SK-N-SH (cell line): ENCODE measurements at regions not wholly inside any gene's neighbourhood (a gene's known extent, or its start where the extent isn't known, plus 50 kb on each side); places are given as distances from the start of the nearest gene placed in this dataset.

ENCODE experiments used
- CTCF ChIA-PET: fragments of 300-600, 350-600 bp; formaldehyde crosslinking; extraction: SDS; loops from one replicate; lab custom pipeline; 2021; lab: Yijun Ruan, JAX
- POLR2A ChIA-PET: fragments of 350-600 bp; sonication (Branson Sonifier 250); formaldehyde crosslinking; extraction: SDS; loops from one replicate; lab custom pipeline; 2020; ENCODE audit warnings: antibody characterized with exemption, inconsistent platforms; lab: Yijun Ruan, JAX
- DNase-seq: peaks from one replicate; pipeline ENCODE4 v3.0.0; 2012
- H2AFZ ChIP-seq: fragments of 200-600 bp; sonication (generic); 2 replicates; pipeline ENCODE4 v1.8.1; 2016; ENCODE audit warnings: antibody characterized with exemption, mild to moderate bottlenecking, low read depth
- H3F3A ChIP-seq: fragments of 200-600 bp; sonication (generic); replicated peaks from 2 replicates; pipeline ENCODE3; 2016; ENCODE audit warnings: antibody characterized with exemption, mild to moderate bottlenecking; ENCODE audit not compliant: insufficient read depth
- H3K27ac ChIP-seq, 2 experiments: fragments of 200-500 bp in 1 of 2; fragments of 200-600 bp in 1 of 2; sonication (Bioruptor generic) in 1 of 2; sonication (generic), shearing (Covaris generic) in 1 of 2; 2 replicates each; pipeline versions ENCODE4 v1.5.1 to v1.6.1; 2014 to 2016; ENCODE audit warnings: low read depth in 2 of 2, inconsistent platforms in 1 of 2, low read length in 1 of 2, mild to moderate bottlenecking in 1 of 2, mixed read lengths in 1 of 2
- H3K27me3 ChIP-seq: fragments of 200-600 bp; sonication (generic), shearing (Covaris generic); 2 replicates; pipeline ENCODE4 v1.6.1; 2016; ENCODE audit warnings: mixed run types; ENCODE audit not compliant: insufficient read depth
- H3K36me3 ChIP-seq, 2 experiments: fragments of 200-500 bp in 1 of 2; fragments of 200-600 bp in 1 of 2; sonication (Bioruptor generic) in 1 of 2; sonication (generic) in 1 of 2; replicated peaks in 1 of 2; 2 replicates each; pipeline versions ENCODE3 to v1.5.1; 2014 to 2016; ENCODE audit warnings: low read length in 1 of 2, mild to moderate bottlenecking in 1 of 2; ENCODE audit not compliant: insufficient read depth in 2 of 2, control insufficient read depth in 1 of 2
- H3K4me1 ChIP-seq, 2 experiments: fragments of 200-500 bp in 1 of 2; fragments of 200-600 bp in 1 of 2; sonication (Bioruptor generic) in 1 of 2; sonication (generic), shearing (Covaris generic) in 1 of 2; 2 replicates each; pipeline versions ENCODE4 v1.5.1 to v1.6.1; 2014 to 2016; ENCODE audit warnings: low read depth in 1 of 2, low read length in 1 of 2, mixed run types in 1 of 2; ENCODE audit not compliant: insufficient read depth in 2 of 2, control insufficient read depth in 1 of 2
- H3K4me2 ChIP-seq: fragments of 200-600 bp; sonication (generic), shearing (Covaris generic); 2 replicates; pipeline ENCODE4 v1.6.1; 2017; ENCODE audit warnings: mixed run types
- H3K4me3 ChIP-seq, 2 experiments: fragments of 200-500 bp in 1 of 2; fragments of 200-600 bp in 1 of 2; sonication (Bioruptor generic) in 1 of 2; sonication (generic), shearing (Covaris generic) in 1 of 2; 2 replicates each; pipeline versions ENCODE4 v1.5.1 to v1.8.1; 2014 to 2016; ENCODE audit warnings: low read depth in 2 of 2, inconsistent platforms in 1 of 2, low read length in 1 of 2, mild to moderate bottlenecking in 1 of 2, mixed read lengths in 1 of 2, moderate library complexity in 1 of 2
- H3K79me2 ChIP-seq: fragments of 200-600 bp; sonication (generic); 2 replicates; pipeline ENCODE4 v1.8.1; 2017; ENCODE audit warnings: mild to moderate bottlenecking; ENCODE audit not compliant: insufficient read depth
- H3K9ac ChIP-seq: fragments of 200-600 bp; sonication (generic); 2 replicates; pipeline ENCODE4 v1.6.1; 2017; ENCODE audit warnings: mixed run types
- H3K9me2 ChIP-seq: fragments of 200-600 bp; sonication (generic); 2 replicates; pipeline ENCODE4 v1.6.1; 2017; ENCODE audit warnings: mixed run types
- H3K9me3 ChIP-seq: fragments of 200-600 bp; sonication (generic); 2 replicates; pipeline ENCODE4 v1.6.1; 2017; ENCODE audit warnings: mixed run types, mild to moderate bottlenecking, moderate library complexity
- H4K20me1 ChIP-seq: fragments of 200-600 bp; sonication (generic); 2 replicates; pipeline ENCODE4 v1.6.1; 2017; ENCODE audit warnings: mild to moderate bottlenecking, mixed run types; ENCODE audit not compliant: insufficient read depth
- ELF1 ChIP-seq: IDR thresholded peaks from 2 replicates; pipeline ENCODE4 v1.4.0; 2012
- EP300 ChIP-seq, 2 experiments: IDR thresholded peaks; 2 replicates each; pipeline versions ENCODE4 v1.4.0 to v1.6.1; 2012; ENCODE audit warnings: borderline replicate concordance in 1 of 2, low read depth in 1 of 2, low read length in 1 of 2
- EZH2phosphoT487 ChIP-seq: fragments of 200-600 bp; sonication (generic); IDR thresholded peaks from 2 replicates; pipeline ENCODE4 v1.6.1; 2017; ENCODE audit warnings: low read depth, mixed run types, mild to moderate bottlenecking, antibody characterized with exemption, moderate library complexity, borderline replicate concordance
- FOSL2 ChIP-seq: IDR thresholded peaks from 2 replicates; pipeline ENCODE4 v1.4.0; 2012; ENCODE audit warnings: low read depth, mild to moderate bottlenecking, moderate library complexity, borderline replicate concordance
- FOXJ3 ChIP-seq: sonication (generic); formaldehyde crosslinking; IDR thresholded peaks from 2 replicates; pipeline ENCODE4 v1.5.1; 2020; ENCODE audit warnings: mild to moderate bottlenecking, missing genetic modification reagents
- GATA2 ChIP-seq: sonication (generic); formaldehyde crosslinking; IDR thresholded peaks from 2 replicates; pipeline ENCODE4 v1.5.0; 2020; ENCODE audit warnings: mild to moderate bottlenecking, missing genetic modification reagents
- MEF2A ChIP-seq: IDR thresholded peaks from 2 replicates; pipeline ENCODE4 v1.4.0; 2012; ENCODE audit warnings: low read depth, borderline replicate concordance
- NFIC ChIP-seq: IDR thresholded peaks from 2 replicates; pipeline ENCODE4 v1.4.0; 2012; ENCODE audit warnings: borderline replicate concordance
- NRF1 ChIP-seq: IDR thresholded peaks from 2 replicates; pipeline ENCODE4 v1.6.1; 2012; ENCODE audit warnings: low read depth, mild to moderate bottlenecking, low read length
- POLR2AphosphoS5 ChIP-seq: IDR thresholded peaks from 2 replicates; pipeline ENCODE4 v1.6.1; 2012; ENCODE audit warnings: low read depth, low read length
- RAD21 ChIP-seq: IDR thresholded peaks from 2 replicates; pipeline ENCODE4 v1.6.1; 2012; ENCODE audit warnings: mild to moderate bottlenecking, low read length
- RCOR1 ChIP-seq: fragments of 150-350 bp; IDR thresholded peaks from 2 replicates; pipeline ENCODE4 v1.6.1; 2017; ENCODE audit warnings: antibody characterized with exemption, low read length
- RFX5 ChIP-seq: IDR thresholded peaks from 2 replicates; pipeline ENCODE4 v1.6.1; 2012; ENCODE audit warnings: mild to moderate bottlenecking, improper control_type of control experiment, low read length
- RXRA ChIP-seq: IDR thresholded peaks from 2 replicates; pipeline ENCODE4 v1.4.0; 2012; ENCODE audit warnings: low read depth, mild to moderate bottlenecking, borderline replicate concordance
- SIN3A ChIP-seq: IDR thresholded peaks from 2 replicates; pipeline ENCODE4 v1.6.1; 2012; ENCODE audit warnings: low read depth, mild to moderate bottlenecking, low read length, moderate library complexity, borderline replicate concordance
- SMC3 ChIP-seq: IDR thresholded peaks from 2 replicates; pipeline ENCODE4 v1.6.1; 2012; ENCODE audit warnings: low read depth, low read length, improper control_type of control experiment
- TAF1 ChIP-seq: IDR thresholded peaks from 2 replicates; pipeline ENCODE4 v1.6.1; 2012; ENCODE audit warnings: low read depth, mild to moderate bottlenecking, low read length, moderate library complexity, borderline replicate concordance
- WGBS: methylation state at CpG from one replicate; pipeline ENCODE4 v1.1.6; 2017; ENCODE audit warnings: low lambda C conversion rate; 5-methylcytosine and 5-hydroxymethylcytosine counted together
- TF ChIP-seq, protein P1 (sequence below): IDR thresholded peaks from 2 replicates; pipeline ENCODE4 v1.4.0; 2012; ENCODE audit warnings: low read depth, borderline replicate concordance
- TF ChIP-seq, protein P2 (sequence below): fragments of 200-600 bp; sonication (generic); IDR thresholded peaks from 2 replicates; pipeline ENCODE4 v1.6.1; 2017; ENCODE audit warnings: antibody characterized with exemption, mild to moderate bottlenecking, moderate library complexity
- TF ChIP-seq, protein P3 (sequence below): IDR thresholded peaks from 2 replicates; pipeline ENCODE4 v1.4.0; 2012; ENCODE audit warnings: low read depth, borderline replicate concordance

DNA sequence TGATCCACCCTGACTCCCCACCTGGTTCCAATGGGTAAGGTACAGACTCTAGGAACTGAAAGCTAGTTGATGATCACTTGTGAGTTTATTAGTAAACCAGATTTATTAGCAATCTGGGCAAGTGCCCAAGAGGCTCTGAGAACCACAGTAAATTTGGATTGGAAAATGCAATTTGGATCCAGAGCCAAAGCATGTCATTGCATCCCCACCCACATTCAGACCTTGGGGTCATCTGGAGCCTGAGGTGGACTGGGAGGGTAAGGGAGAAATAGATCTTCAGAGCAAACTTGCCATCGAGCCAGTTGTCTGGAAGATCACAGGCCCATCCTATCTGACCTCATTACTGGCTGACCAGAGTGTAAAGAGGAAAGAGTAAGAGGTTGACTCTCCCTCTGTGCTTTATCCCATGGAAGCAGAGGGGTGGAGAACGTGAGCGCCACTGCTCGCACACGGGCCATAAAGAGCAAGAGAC lies 78.7 kb upstream of the RASGEF1B start:
- Histone ChIP-seq H3K4me2 (no peak overlapping the region), H2AFZ (no peak overlapping the region), H3K27ac (no peak overlapping the region), H3K9me3 (no peaks in the 10 kb centered on the region), H3K27me3 (no peaks in the 10 kb centered on the region; the same call in 1 of the 2 replicates), H3K9me2 (no peaks in the 10 kb centered on the region), H3K4me3 (no peak overlapping the region), H3K9ac (no peak overlapping the region), H3F3A (no peaks in the 10 kb centered on the region), H3K36me3 (no peaks in the 10 kb centered on the region), H4K20me1 (no peaks in the 10 kb centered on the region), H3K79me2 (no peaks in the 10 kb centered on the region), H3K4me1 (no peaks in the 10 kb centered on the region)
- 0% methylated on average over 5 of the region's 5 CpGs for WGBS
- POLR2A ChIA-PET, result no interaction called here
- CTCF ChIA-PET, result interaction anchor here (1.1 kb wide), 1 partner anchor 199 kb away, joined by 4 read pairs; no protein-coding TSS in a partner anchor
- TF ChIP-seq POLR2AphosphoS5 (no peak), FOSL2 (no peak), SIN3A (no peak), SMC3 (no peak), TAF1 (no peak), FOXJ3 (CRISPR knock-in tag) (no peak), ELF1 (no peak), NRF1 (no peak), MEF2A (no peak), GATA2 (CRISPR knock-in tag) (no peak), NFIC (no peak)
- TF ChIP-seq, protein P1, sequence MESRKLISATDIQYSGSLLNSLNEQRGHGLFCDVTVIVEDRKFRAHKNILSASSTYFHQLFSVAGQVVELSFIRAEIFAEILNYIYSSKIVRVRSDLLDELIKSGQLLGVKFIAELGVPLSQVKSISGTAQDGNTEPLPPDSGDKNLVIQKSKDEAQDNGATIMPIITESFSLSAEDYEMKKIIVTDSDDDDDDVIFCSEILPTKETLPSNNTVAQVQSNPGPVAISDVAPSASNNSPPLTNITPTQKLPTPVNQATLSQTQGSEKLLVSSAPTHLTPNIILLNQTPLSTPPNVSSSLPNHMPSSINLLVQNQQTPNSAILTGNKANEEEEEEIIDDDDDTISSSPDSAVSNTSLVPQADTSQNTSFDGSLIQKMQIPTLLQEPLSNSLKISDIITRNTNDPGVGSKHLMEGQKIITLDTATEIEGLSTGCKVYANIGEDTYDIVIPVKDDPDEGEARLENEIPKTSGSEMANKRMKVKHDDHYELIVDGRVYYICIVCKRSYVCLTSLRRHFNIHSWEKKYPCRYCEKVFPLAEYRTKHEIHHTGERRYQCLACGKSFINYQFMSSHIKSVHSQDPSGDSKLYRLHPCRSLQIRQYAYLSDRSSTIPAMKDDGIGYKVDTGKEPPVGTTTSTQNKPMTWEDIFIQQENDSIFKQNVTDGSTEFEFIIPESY, result no peak
- TF ChIP-seq, protein P2, sequence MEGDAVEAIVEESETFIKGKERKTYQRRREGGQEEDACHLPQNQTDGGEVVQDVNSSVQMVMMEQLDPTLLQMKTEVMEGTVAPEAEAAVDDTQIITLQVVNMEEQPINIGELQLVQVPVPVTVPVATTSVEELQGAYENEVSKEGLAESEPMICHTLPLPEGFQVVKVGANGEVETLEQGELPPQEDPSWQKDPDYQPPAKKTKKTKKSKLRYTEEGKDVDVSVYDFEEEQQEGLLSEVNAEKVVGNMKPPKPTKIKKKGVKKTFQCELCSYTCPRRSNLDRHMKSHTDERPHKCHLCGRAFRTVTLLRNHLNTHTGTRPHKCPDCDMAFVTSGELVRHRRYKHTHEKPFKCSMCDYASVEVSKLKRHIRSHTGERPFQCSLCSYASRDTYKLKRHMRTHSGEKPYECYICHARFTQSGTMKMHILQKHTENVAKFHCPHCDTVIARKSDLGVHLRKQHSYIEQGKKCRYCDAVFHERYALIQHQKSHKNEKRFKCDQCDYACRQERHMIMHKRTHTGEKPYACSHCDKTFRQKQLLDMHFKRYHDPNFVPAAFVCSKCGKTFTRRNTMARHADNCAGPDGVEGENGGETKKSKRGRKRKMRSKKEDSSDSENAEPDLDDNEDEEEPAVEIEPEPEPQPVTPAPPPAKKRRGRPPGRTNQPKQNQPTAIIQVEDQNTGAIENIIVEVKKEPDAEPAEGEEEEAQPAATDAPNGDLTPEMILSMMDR, result no peak
- TF ChIP-seq, protein P3, sequence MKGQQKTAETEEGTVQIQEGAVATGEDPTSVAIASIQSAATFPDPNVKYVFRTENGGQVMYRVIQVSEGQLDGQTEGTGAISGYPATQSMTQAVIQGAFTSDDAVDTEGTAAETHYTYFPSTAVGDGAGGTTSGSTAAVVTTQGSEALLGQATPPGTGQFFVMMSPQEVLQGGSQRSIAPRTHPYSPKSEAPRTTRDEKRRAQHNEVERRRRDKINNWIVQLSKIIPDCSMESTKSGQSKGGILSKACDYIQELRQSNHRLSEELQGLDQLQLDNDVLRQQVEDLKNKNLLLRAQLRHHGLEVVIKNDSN, result no peak
- no peak for DNase-seq

DNA sequence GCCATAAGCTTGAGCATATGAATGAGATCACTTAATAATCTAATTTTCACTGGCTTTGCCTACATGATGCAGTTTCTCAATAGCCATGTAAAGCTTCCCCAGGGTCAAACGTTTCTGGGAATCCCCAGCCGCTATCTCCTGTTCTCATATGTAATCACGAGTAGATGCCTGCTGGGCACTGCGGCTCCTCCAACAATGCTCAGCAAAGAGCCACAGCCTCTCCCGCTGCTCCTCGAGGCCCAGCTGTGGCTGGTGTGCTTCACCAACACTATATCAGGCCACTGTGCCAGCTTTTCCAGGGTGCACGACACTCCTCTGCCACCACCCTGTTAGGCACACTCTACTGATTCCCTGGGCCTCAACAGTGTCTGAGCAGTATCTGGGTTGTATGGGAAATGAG lies 78.3 kb upstream of the RASGEF1B start:
- CTCF ChIA-PET, result interaction anchor here (1.1 kb wide), 1 partner anchor 198 kb away, joined by 4 read pairs; no protein-coding TSS in a partner anchor
- Histone ChIP-seq H3K27ac (no peak overlapping the region), H3K79me2 (no peaks in the 10 kb centered on the region)

More for the DNA sequence above, 78.3 kb upstream of the RASGEF1B start:
- H3K36me3 ChIP-seq, result no peaks in the 10 kb centered on the region
- no peaks in the 10 kb centered on the region for H3K9me2 ChIP-seq
- TF ChIP-seq RFX5 (no peak), EZH2phosphoT487 (no peak), RAD21 (no peak), RCOR1 (no peak), TAF1 (no peak), EP300 (IDR thresholded peaks at IDR 0.05; ENCODE audit: borderline replicate concordance in 1 of 2, low read depth in 1 of 2, low read length in 1 of 2) (no peak), RXRA (no peak)
- TF ChIP-seq, protein P3, result no peak
- H3K9ac ChIP-seq, result no peak overlapping the region
- 6% methylated on average over 6 of the region's 7 CpGs for WGBS
- no peaks in the 10 kb centered on the region for H3F3A ChIP-seq
- H2AFZ ChIP-seq, result no peak overlapping the region
- POLR2A ChIA-PET, result no interaction called here
- DNase-seq, result no peak
- no peak overlapping the region for H3K4me2 ChIP-seq
- no peaks in the 10 kb centered on the region; the same call in 1 of the 2 replicates for H3K27me3 ChIP-seq
- H4K20me1 ChIP-seq, result no peaks in the 10 kb centered on the region
- H3K4me3 ChIP-seq, result no peak overlapping the region
- H3K4me1 ChIP-seq, result no peaks in the 10 kb centered on the region
- H3K9me3 ChIP-seq, result no peaks in the 10 kb centered on the region
